Spleen (tissue), 7 donors: ENCODE measurements at regions not wholly inside any gene's neighbourhood (a gene's known extent, or its start where the extent isn't known, plus 50 kb on each side); places are given as distances from the start of the nearest gene placed in this dataset.

Source experiments
- CTCF ChIP-seq, 11 experiments: fragments of 200-600 bp in 7 of 11; fragments of 450-650 bp in 4 of 11; sonication (generic) in 4 of 11; IDR thresholded peaks in 8 of 11; conservative IDR thresholded peaks in 3 of 11; 1 replicate in 7 of 11; 2 replicates in 4 of 11; pipeline versions ENCODE4 v1.4.0 to v1.8.0; 2016 to 2021; ENCODE audit warnings: antibody characterized with exemption in 11 of 11, inconsistent platforms in 4 of 11, mild to moderate bottlenecking in 1 of 11
- POLR2A ChIP-seq, 3 donors: fragments of 450-650 bp; IDR thresholded peaks; one replicate each; pipeline ENCODE4 v1.5.1; 2017; ENCODE audit warnings: antibody characterized with exemption in 3 of 3, mild to moderate bottlenecking in 1 of 3
- donor health status: DM: no; HTN: no; CAD: no; lungs with moderate emphysema.
- donor health status: DM: no; HTN: no; CAD: no.
- donor health status: DM: no; HTN: no; CAD: no.

GRCh38 chr14:27528328-27528727, 930.5 kb upstream of the NOVA1 start:
- no peak for TF ChIP-seq CTCF (IDR thresholded peaks at IDR 0.05 in 8 of 11, conservative IDR thresholded peaks at IDR 0.05 in 3 of 11)
- no peak for TF ChIP-seq POLR2A (IDR thresholded peaks at IDR 0.05)
